GM18951 (cell line): ENCODE measurements at regions not wholly inside any gene's neighbourhood (a gene's known extent, or its start where the extent isn't known, plus 50 kb on each side); places are given as distances from the start of the nearest gene placed in this dataset.
"Not testable (repeated sequence)": the region's sequence is repeated elsewhere in the genome, so short reads cannot be mapped to it uniquely, and the experiment has no call there.

Source experiments
- POLR2A ChIP-seq: IDR thresholded peaks from 4 replicates; pipeline ENCODE4 v1.6.1; 2011; ENCODE audit warnings: mild to moderate bottlenecking; ENCODE audit not compliant: insufficient read length, insufficient read depth; ENCODE audit errors: extremely low read depth
- in situ Hi-C: fragments of 300-500 bp; cut with MboI; formaldehyde crosslinking; loops from one replicate; pipeline ENCODE4 v1.12.0; 2022; ENCODE audit warnings: low sequenced_read_pairs, mixed read lengths, inconsistent platforms; ENCODE audit not compliant: unreplicated experiment

DNA sequence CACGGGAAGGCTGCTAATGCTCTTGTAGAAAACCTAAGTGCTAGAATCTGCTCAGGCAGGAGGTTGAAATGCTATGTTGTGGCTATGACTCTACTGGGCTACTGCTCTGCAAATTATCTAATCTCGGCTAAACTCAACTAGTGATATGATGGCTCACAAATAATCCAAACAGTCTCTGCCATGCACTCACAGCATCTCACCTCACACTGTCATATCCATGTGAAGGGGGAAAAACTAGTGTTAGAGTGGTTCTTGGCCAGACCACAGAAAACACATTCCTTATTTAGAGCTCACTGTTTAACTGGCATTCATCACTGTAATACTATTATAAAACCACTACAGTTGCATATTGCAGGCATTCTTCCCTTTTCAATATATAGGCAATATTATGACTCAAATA is 81.8 kb upstream of the DST start:
- TF ChIP-seq POLR2A = no peak
- in situ Hi-C loops = no loop called here

DNA sequence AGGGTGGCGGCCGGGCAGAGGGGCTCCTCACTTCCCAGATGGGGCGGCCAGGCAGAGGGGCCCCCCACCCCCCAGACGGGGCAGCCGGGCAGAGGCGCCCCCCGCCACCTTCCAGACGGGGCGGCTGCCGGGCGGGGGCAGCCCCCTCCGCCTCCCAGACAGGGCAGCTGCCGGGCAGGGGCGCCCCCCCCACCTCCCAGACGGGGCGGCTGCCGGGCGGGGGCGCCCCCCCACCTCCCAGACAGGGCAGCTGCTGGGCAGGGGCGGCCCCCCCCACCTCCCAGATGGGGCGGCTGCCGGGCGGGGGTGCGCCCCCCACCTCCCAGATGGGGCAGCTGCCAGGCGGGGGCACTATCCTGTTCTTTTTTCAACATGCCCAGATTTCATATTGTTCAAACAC is 78.2 kb upstream of the DST start:
- in situ Hi-C loops = no loop called here

DNA sequence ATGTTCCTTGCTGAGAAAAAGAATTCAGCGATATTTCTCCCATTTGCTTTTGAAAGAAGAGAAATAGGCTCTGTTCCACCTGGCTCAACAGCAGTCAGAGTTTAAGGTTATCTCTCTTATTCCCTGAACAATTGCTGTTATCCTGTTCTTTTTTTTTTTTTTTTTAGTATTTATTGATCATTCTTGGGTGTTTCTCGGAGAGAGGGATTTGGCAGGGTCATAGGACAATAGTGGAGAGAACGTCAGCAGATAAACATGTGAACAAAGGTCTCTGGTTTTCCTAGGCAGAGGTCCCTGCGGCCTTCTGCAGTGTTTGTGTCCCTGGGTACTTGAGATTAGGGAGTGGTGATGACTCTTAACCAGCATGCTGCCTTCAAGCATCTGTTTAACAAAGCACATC is 77.5 kb upstream of the DST start:
- in situ Hi-C loops = not testable (repeated sequence)

More for the DNA sequence above, 78.2 kb upstream of the DST start:
- TF ChIP-seq POLR2A = no peak

DNA sequence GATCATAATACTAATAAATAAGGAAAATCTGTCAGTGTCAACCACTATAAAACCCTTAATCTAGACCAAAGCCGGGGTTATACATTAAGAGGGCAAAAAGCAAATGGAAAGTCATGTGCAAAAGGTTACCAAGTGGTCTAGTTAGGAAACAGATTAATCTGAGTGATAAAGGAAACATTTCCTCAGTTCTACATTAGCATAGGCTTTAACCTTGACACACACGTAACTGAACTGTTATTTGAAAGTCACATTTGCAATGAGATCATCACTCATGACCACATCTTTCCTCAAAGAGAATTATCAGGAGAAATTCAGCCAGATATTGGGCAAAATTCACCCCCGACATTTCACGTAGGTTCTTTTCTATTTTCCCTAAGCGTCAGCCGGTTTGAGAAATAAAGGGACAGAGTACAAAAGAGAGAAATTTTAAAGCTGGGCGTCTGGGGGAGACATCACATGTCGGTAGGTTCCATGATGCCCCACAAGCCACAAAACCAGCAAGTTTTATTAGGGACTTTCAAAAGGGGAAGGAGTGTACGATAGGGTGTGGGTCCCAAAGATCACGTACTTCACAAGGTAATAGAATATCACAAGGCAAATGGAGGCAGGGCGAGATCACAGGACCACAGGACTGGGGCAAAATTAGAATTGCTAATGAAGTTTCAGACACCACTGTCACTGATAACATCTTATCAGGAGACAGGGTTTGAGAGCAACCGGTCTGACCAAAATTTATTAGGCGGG is 76.8 kb upstream of the DST start:
- in situ Hi-C loops = loop anchor here (10.0 kb wide), 1 partner anchor 115 kb away; no protein-coding TSS in a partner anchor

DNA sequence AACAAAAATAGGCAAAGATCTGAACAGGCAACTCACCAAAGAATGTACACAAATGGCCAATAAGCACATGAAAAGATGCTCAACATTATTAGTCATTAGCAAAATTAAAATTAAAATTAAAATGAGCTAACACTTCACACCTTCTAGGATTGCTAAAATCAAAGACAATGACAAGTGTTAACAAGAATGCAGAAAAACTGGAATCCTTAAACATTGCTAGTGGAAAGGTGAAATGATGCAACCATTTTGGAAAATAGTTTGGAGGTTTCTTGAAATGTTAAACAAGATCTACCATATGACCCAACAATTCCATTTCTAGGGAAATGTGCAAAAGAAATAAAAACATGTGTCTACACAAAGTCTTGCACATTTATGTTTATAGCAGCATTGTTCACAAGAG is 75.5 kb upstream of the DST start:
- in situ Hi-C loops = loop anchor here (10.0 kb wide), 1 partner anchor 117 kb away; no protein-coding TSS in a partner anchor
- no peak for TF ChIP-seq POLR2A

DNA sequence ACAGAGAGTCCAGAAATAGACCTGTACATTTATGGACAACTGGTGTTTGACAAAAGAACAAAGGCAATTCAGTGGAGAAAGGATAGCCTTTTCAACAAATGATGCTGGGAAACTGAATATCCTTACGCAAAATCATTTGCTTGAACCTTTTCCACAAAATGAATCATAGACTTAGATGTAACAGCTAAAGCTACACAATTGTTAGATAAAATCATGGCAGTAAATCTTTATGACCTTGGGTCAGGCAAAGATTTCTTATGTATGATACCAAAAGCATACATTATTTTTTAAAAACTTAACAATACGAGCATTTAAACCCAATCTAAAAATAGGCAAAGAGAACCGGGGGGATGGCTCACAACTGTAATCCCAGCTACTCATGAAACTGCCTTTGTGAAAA is 73.5 kb upstream of the DST start:
- TF ChIP-seq POLR2A = no peak
- in situ Hi-C loops = loop anchor here (10.0 kb wide), 1 partner anchor 119 kb away; no protein-coding TSS in a partner anchor

DNA sequence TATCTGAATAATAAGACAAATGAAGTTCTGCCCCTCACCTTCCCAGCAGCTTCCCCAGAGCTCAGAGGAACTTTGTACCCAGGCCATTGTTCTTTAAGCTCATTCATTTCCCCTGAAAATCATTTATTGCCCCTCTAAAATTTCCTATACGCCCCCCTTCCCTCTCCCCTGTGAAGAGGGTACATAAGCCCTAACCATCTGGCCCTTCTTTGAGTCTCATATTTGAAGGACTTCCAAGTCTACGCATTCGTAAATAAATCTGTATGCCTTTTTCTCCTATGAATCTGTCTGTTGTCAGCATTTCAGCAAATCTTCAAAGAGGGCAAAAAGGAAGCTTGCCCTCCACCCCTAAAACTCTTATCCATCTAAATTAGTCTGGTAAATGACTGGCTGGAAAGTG is 73.1 kb upstream of the DST start:
- TF ChIP-seq POLR2A = no peak
- in situ Hi-C loops = loop anchor here (10.0 kb wide), 1 partner anchor 119 kb away; no protein-coding TSS in a partner anchor

DNA sequence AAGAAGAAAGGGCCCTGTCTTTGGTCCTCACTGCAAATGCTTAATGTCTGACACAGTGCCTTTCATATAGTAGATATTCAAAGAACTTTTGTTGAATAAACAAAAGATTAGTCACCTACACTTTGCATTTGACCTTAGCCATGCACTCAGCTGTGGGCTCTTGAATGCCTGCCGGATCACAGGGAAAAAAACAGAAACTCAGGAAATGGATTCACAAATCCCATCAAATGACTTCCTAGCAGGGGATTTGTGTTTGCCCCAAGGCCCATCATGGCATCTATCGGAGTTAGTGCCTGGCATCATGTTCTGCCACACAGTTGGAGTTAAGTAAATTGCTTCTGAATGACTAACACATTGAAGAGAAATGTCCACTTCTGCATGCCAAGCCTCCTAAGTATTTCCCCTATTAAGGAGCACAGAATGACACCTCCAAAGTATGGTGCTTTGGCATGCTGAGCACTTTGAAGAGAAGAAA is 72.3 kb upstream of the DST start:
- in situ Hi-C loops = loop anchor here (10.0 kb wide), 1 partner anchor 120 kb away; no protein-coding TSS in a partner anchor
- TF ChIP-seq POLR2A = no peak

DNA sequence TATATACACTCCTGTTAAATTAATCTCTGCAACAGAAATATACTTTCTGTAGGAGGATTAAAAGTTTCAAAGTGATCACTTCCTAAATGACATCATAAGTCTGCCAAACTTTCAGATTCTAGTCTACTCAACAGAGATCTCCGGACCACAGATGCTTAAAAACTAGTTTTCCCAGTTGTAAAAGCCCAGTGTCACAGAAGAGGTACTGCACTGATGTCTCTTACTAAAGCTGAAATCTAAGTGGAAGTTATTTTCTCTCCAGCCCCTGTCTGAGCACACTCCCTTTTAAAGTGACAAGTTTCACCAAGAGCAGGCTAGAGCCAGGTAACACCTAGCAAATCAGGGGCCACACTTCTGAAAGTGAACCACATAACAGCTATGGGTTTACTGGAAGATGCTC is 71.6 kb upstream of the DST start:
- in situ Hi-C loops = loop anchor here (10.0 kb wide), 1 partner anchor 121 kb away; no protein-coding TSS in a partner anchor
- TF ChIP-seq POLR2A = no peak

DNA sequence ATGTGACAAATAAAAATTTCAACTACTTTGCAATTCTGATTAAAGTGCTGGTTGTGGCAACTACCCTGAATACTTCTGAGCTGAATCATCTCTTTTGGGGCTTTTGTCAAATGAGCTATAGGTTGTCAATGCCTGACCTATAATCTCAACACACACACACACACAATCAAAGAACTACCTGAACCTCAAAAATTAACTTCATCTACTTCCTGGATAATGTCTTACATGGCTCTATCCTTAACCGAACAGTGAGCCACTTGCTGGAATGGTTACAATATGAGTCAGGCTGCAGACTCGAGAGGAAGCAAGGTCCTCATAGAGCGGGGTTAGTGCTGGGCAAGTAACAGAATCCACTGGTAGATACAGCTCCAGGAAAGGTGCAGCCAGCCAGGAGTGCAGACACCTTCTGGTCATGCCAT is 70.6 kb upstream of the DST start:
- in situ Hi-C loops = loop anchor here (10.0 kb wide), 1 partner anchor 122 kb away; no protein-coding TSS in a partner anchor
- TF ChIP-seq POLR2A = no peak

DNA sequence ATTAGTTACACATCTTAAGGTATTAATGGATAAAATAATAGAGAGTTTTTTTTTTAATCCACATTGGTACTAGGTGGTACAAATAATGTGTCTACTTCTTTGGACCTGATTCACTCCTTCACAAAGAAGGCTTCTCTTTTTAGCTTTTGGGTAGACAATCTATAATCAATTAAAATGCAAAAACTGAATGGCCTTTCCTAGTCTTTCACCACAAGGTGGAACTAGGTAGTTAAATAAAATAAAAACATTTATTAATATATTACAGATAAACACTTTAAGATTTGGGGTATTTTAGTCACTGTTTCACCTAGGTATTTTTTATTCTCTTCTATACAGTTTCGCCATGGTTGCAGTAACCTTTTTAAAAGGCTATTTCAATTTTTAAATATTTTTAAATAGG is 68.3 kb upstream of the DST start:
- in situ Hi-C loops = loop anchor here (10.0 kb wide), 1 partner anchor 124 kb away; no protein-coding TSS in a partner anchor
- TF ChIP-seq POLR2A = no peak

DNA sequence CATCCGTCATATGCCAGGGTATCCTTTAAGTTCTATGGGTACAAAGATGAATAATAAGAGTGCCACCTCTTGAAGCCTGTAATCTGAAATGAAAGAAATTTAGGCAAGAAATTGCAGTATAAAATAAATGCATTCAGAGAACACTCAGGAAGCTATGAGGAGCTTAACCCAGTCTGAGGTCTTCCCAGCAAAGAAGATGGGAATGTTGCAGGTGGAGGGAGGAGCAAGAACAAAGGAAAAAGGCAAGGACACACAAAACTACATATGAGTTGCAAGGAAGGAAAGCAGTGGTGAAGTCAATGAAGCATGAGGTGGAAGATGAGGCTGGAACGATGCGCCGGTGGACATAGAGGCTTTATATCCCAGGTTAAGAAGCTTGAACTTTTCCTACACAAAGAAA is 67.0 kb upstream of the DST start:
- in situ Hi-C loops = loop anchor here (10.0 kb wide), 1 partner anchor 125 kb away; no protein-coding TSS in a partner anchor
- TF ChIP-seq POLR2A = no peak

DNA sequence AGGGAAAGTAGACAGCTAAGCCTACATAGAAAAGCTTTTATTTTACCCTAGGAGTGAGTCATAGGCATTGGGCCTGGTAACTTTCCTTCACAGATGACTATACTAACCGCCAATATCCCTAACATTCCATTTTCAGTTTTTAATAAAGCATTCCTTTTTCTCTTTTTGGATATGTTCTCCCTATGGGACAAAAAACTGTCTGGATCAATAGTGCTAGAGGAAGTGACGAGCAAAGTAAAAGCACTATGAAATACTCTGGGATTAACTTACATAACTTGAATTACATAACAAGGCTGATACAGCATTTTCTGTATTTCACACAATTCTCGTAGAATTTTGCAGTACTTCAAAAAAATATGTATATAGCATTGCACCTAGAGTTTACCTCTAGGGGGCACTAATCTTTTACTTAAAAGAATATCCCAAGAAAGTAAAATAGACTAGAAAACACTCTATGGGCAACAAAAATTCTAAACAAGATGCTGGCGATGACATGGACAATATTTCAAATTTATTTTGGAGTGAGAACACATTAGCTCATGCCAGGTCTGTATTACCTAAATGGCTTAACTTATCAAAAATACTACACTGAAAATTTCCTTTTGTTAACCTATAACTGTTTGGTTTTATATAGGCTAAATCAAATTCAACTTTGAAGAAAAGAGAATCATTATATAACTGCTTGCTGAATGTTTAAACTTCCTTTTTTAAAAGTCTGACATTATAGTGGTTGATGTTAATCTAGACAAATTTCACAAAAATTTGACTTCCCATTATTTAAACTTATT is 66.3 kb upstream of the DST start:
- no peak for TF ChIP-seq POLR2A
- in situ Hi-C loops = no loop called here
